K562 (cell line): ENCODE measurements at regions not wholly inside any gene's neighbourhood (a gene's known extent, or its start where the extent isn't known, plus 50 kb on each side); places are given as distances from the start of the nearest gene placed in this dataset.

Experiments
- ATAC-seq: fragments of 200-7000 bp; cut with Tn5 transposase; 3 replicates; pipeline ENCODE4 v1.9.1; 2020; ENCODE audit warnings: moderate library complexity
- BruUV-seq: library from RNA; stranded (reverse); fragments of 400-500 nt; replicated peaks from 2 replicates; lab custom pipeline; 2021; lab: Mats Ljungman, UMichigan
- CTCF ChIA-PET: fragments of 300-600 bp; formaldehyde crosslinking; extraction: SDS; loops from one replicate; lab custom pipeline; 2021; ENCODE audit warnings: low intra/inter-chr PET ratio; lab: Yijun Ruan, JAX
- POLR2A ChIA-PET: fragments of 300-600, 350-650 bp; sonication (Branson Sonifier 250); formaldehyde crosslinking; extraction: SDS; loops from one replicate; lab custom pipeline; 2021; ENCODE audit warnings: antibody characterized with exemption, inconsistent platforms; lab: Yijun Ruan, JAX
- DNase-seq, 4 experiments: peaks; one replicate each; pipeline versions ENCODE4 v3.0.0 to v3.0.0-alpha.2; 2011 to 2018; ENCODE audit warnings: low spot score in 3 of 4, mixed read lengths in 3 of 4; ENCODE audit errors: extremely low read depth in 1 of 4
- FAIRE-seq: peaks from 2 replicates; lab custom pipeline; 2011; peaks lifted over from hg19 to GRCh38; lab: Jason Lieb, UNC
- H2AFZ ChIP-seq: 2 replicates; pipeline ENCODE4 v1.6.0; 2011; ENCODE audit warnings: low read depth, low read length, control low read depth, inconsistent platforms
- H3K27ac ChIP-seq: fragments of 200-600 bp; 3 replicates; pipeline ENCODE4 v1.8.0; 2011; ENCODE audit warnings: low read depth, mild to moderate bottlenecking, control low read depth, inconsistent platforms, low read length, moderate library complexity, mixed read lengths; ENCODE audit errors: extremely low read depth
- H3K27me3 ChIP-seq, 2 experiments: fragments of 300-600 bp in 1 of 2; 2 replicates in 1 of 2; 3 replicates in 1 of 2; pipeline versions ENCODE4 v1.6.0 to v1.8.0; 2011; ENCODE audit warnings: inconsistent platforms in 2 of 2, low read length in 2 of 2, mild to moderate bottlenecking in 1 of 2, mixed read lengths in 1 of 2, moderate library complexity in 1 of 2; ENCODE audit not compliant: control insufficient read depth in 2 of 2, insufficient read depth in 2 of 2
- H3K36me3 ChIP-seq: fragments of 300-600 bp; 3 replicates; pipeline ENCODE4 v1.8.0; 2011; ENCODE audit warnings: mild to moderate bottlenecking, low read length, inconsistent platforms; ENCODE audit not compliant: control insufficient read depth, insufficient read depth
- H3K4me1 ChIP-seq, 2 experiments: fragments of 200-600 bp in 1 of 2; replicated peaks in 1 of 2; 2 replicates in 1 of 2; 3 replicates in 1 of 2; pipeline versions ENCODE4 v1.5.1 to v1.8.0; 2011; ENCODE audit warnings: inconsistent platforms in 2 of 2, low read length in 2 of 2, mild to moderate bottlenecking in 1 of 2, mixed read lengths in 1 of 2, moderate library complexity in 1 of 2; ENCODE audit not compliant: control insufficient read depth in 2 of 2, insufficient read depth in 2 of 2
- H3K4me2 ChIP-seq: 2 replicates; pipeline ENCODE4 v1.6.1; 2011; ENCODE audit warnings: low read length, control low read depth, inconsistent platforms, mixed read lengths; ENCODE audit not compliant: insufficient read depth
- H3K4me3 ChIP-seq: fragments of 200-600 bp; sonication (generic), shearing (Covaris generic); 2 replicates; pipeline ENCODE4 v1.5.1; 2016; ENCODE audit warnings: control low read depth, inconsistent platforms
- H3K79me2 ChIP-seq: fragments of 200-600 bp; 3 replicates; pipeline ENCODE4 v1.8.0; 2011; ENCODE audit warnings: low read length, inconsistent platforms; ENCODE audit not compliant: control insufficient read depth, insufficient read depth
- H3K9ac ChIP-seq, 2 experiments: 2 replicates each; pipeline versions ENCODE4 v1.6.0 to v1.6.1; 2011; ENCODE audit warnings: low read depth in 2 of 2, low read length in 2 of 2, control low read depth in 1 of 2, inconsistent platforms in 1 of 2, mild to moderate bottlenecking in 1 of 2, mixed read lengths in 1 of 2; ENCODE audit not compliant: insufficient read depth in 1 of 2
- H3K9me1 ChIP-seq: one replicate; pipeline ENCODE4 v1.6.0; 2011; ENCODE audit warnings: inconsistent platforms, mild to moderate bottlenecking, low read length, moderate library complexity; ENCODE audit not compliant: control insufficient read depth, insufficient read depth
- H3K9me3 ChIP-seq: replicated peaks from 2 replicates; pipeline ENCODE4 v1.5.1; 2011; ENCODE audit warnings: low read depth, low read length, inconsistent platforms; ENCODE audit not compliant: control insufficient read depth, insufficient read depth
- H4K20me1 ChIP-seq: replicated peaks from 2 replicates; pipeline ENCODE4 v1.6.1; 2011; ENCODE audit warnings: low read length, inconsistent platforms, mixed read lengths; ENCODE audit not compliant: control insufficient read depth, insufficient read depth
- FOXP1 ChIP-seq: sonication (generic); formaldehyde crosslinking; IDR thresholded peaks from 2 replicates; pipeline ENCODE4 v1.8.0; 2022; ENCODE audit warnings: mild to moderate bottlenecking, missing genetic modification reagents
- KDM4B ChIP-seq, 2 experiments: fragments of 450-650 bp in 1 of 2; sonication (generic) in 1 of 2; IDR thresholded peaks; 2 replicates each; pipeline ENCODE4 v1.6.1; 2016 to 2017; ENCODE audit warnings: borderline replicate concordance in 2 of 2, antibody characterized with exemption in 1 of 2, low read depth in 1 of 2, mild to moderate bottlenecking in 1 of 2
- MTA2 ChIP-seq: fragments of 450-650 bp; IDR thresholded peaks from 2 replicates; pipeline ENCODE4 v1.6.1; 2016; ENCODE audit warnings: low read depth
- PHTF2 ChIP-seq: fragments of 250-450 bp; sonication (Bioruptor Pico); IDR thresholded peaks from 2 replicates; pipeline ENCODE4 v1.5.0; 2021; ENCODE audit warnings: mild to moderate bottlenecking
- RBFOX2 ChIP-seq: fragments of 200-400 bp; formaldehyde crosslinking; IDR thresholded peaks from 2 replicates; pipeline ENCODE4 v1.6.1; 2017; ENCODE audit warnings: low read depth, mild to moderate bottlenecking, low read length, moderate library complexity
- TCF7L2 ChIP-seq: fragments of 150-350 bp; IDR thresholded peaks from 2 replicates; pipeline ENCODE4 v1.6.1; 2016; ENCODE audit warnings: low read depth, mild to moderate bottlenecking, low read length, moderate library complexity
- ZFX ChIP-seq: sonication (generic); formaldehyde crosslinking; IDR thresholded peaks from 2 replicates; pipeline ENCODE4 v1.8.0; 2022; ENCODE audit warnings: mild to moderate bottlenecking, missing genetic modification reagents, moderate library complexity
- ZNF174 ChIP-seq: fragments of 250-450 bp; sonication (Bioruptor Pico); IDR thresholded peaks from 2 replicates; pipeline ENCODE4 v1.4.0; 2020; ENCODE audit warnings: mild to moderate bottlenecking
- ZNF316 ChIP-seq: fragments of 450-650 bp; IDR thresholded peaks from 2 replicates; pipeline ENCODE4 v1.6.1; 2016
- WGBS: fragments of 100-300 bp; shearing (Covaris generic); methylation state at CpG from one replicate; pipeline ENCODE4 v1.1.6; 2016; ENCODE audit warnings: low coverage, mixed read lengths; ENCODE audit not compliant: insufficient coverage; ENCODE audit errors: missing lambda C conversion rate; 5-methylcytosine and 5-hydroxymethylcytosine counted together
- in situ Hi-C: fragments of 300-500 bp; cut with MboI; formaldehyde crosslinking; loops from 4 replicates; pipeline ENCODE4 v1.15.0; 2018; ENCODE audit warnings: inconsistent platforms, mixed read lengths
- intact Hi-C: fragments of 100-400 bp; cut with micrococcal nuclease; formaldehyde crosslinking; loops from 2 replicates; pipeline ENCODE4 v1.14.2; 2022
- TF ChIP-seq, protein P1 (sequence below): fragments of 200-400 bp; formaldehyde crosslinking; IDR thresholded peaks from 2 replicates; pipeline ENCODE4 v1.6.1; 2017; ENCODE audit warnings: mild to moderate bottlenecking, low read depth, low read length, moderate library complexity
- TF ChIP-seq, protein P2 (sequence below): fragments of 250-450 bp; sonication (Bioruptor Pico); IDR thresholded peaks from 2 replicates; pipeline ENCODE4 v1.5.0; 2021; ENCODE audit warnings: mild to moderate bottlenecking, borderline replicate concordance
- TF ChIP-seq, protein P3 (sequence below): fragments of 450-650 bp; IDR thresholded peaks from 2 replicates; pipeline ENCODE4 v1.7.1; 2018; ENCODE audit warnings: mild to moderate bottlenecking, low read depth; ENCODE audit not compliant: partially characterized antibody
- TF ChIP-seq, protein P4 (sequence below), 2 experiments: IDR thresholded peaks; 2 replicates each; pipeline ENCODE4 v1.6.1; 2012; ENCODE audit warnings: improper control_type of control experiment in 2 of 2, low read depth in 2 of 2, low read length in 2 of 2, borderline replicate concordance in 1 of 2

DNA sequence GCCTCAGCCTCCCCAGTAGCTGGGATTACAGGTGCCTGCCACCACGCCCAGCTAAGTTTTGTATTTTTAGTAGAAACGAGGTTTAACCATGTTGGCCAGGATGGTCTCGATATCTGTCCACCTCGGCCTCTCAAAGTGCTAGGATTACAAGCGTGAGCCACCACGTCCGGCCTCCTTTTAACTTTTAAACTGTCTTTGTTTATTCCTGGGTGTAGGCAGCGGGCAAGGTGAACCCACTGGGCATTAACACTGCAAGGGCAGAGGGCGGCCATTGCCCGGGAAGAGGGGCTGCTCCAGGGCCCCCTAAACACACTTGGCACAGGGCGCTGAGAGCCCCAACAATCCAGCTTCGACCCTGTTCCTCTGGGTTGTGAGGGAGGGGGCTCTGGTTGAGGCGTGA, 693.6 kb downstream of the BRD1 start (continued):
- TF ChIP-seq, protein P1, sequence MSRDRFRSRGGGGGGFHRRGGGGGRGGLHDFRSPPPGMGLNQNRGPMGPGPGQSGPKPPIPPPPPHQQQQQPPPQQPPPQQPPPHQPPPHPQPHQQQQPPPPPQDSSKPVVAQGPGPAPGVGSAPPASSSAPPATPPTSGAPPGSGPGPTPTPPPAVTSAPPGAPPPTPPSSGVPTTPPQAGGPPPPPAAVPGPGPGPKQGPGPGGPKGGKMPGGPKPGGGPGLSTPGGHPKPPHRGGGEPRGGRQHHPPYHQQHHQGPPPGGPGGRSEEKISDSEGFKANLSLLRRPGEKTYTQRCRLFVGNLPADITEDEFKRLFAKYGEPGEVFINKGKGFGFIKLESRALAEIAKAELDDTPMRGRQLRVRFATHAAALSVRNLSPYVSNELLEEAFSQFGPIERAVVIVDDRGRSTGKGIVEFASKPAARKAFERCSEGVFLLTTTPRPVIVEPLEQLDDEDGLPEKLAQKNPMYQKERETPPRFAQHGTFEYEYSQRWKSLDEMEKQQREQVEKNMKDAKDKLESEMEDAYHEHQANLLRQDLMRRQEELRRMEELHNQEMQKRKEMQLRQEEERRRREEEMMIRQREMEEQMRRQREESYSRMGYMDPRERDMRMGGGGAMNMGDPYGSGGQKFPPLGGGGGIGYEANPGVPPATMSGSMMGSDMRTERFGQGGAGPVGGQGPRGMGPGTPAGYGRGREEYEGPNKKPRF: no peak
- TF ChIP-seq, protein P2, sequence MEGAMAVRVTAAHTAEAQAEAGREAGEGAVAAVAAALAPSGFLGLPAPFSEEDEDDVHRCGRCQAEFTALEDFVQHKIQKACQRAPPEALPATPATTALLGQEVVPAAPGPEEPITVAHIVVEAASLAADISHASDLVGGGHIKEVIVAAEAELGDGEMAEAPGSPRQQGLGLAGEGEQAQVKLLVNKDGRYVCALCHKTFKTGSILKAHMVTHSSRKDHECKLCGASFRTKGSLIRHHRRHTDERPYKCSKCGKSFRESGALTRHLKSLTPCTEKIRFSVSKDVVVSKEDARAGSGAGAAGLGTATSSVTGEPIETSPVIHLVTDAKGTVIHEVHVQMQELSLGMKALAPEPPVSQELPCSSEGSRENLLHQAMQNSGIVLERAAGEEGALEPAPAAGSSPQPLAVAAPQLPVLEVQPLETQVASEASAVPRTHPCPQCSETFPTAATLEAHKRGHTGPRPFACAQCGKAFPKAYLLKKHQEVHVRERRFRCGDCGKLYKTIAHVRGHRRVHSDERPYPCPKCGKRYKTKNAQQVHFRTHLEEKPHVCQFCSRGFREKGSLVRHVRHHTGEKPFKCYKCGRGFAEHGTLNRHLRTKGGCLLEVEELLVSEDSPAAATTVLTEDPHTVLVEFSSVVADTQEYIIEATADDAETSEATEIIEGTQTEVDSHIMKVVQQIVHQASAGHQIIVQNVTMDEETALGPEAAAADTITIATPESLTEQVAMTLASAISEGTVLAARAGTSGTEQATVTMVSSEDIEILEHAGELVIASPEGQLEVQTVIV: no peak
- TF ChIP-seq FOXP1 (CRISPR knock-in tag) (no peak), TCF7L2 (no peak), ZNF174 (no peak), ZNF316 (no peak), RBFOX2 (no peak)

DNA sequence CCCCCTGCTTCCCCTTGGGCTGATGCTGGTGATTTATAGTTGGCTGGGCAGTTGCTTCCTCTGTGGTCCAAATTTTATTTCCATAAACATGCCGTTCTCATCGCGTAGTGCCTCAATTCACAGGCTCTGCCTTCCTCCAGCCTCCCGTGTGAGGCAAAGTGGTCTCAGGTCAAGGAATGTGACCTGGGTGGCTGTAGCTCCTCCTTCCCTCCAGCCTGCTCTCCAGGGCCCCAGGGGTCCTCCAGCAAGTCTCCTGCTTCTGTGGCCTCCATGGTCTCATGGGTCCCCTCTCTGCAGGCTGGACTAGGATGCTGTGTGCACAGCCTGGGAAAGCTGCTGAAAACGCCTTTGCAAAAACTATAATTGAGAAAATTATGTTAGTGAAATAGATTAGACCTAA, 694.1 kb downstream of the BRD1 start:
- H2AFZ ChIP-seq: no peak overlapping the region
- intact Hi-C loops (no loop called here), in situ Hi-C loops (no loop called here)
- H3K9ac ChIP-seq: no peak overlapping the region
- H3K27me3 ChIP-seq: peaks cover 0 to 6% of the 10 kb centered on the region in 2 experiments; a peak in 1 of 5 replicates
- CTCF ChIA-PET: no interaction called here
- DNase-seq (no peak), FAIRE-seq (no peak), ATAC-seq (no peak)
- 0% methylated on average over 4 of the region's 5 CpGs for WGBS
- no TSS peak for BruUV-seq
- no peaks in the 10 kb centered on the region for H3K36me3 ChIP-seq
- no peaks in the 10 kb centered on the region for H3K79me2 ChIP-seq
- no peak overlapping the region for H3K27ac ChIP-seq
- H3K4me1 ChIP-seq: no peaks in the 10 kb centered on the region
- no peaks in the 10 kb centered on the region for H3K9me1 ChIP-seq
- POLR2A ChIA-PET: no interaction called here
- no peak overlapping the region for H3K4me3 ChIP-seq
- H3K9me3 ChIP-seq: no peaks in the 10 kb centered on the region
- no peaks in the 10 kb centered on the region for H4K20me1 ChIP-seq
- no peak overlapping the region for H3K4me2 ChIP-seq
- TF ChIP-seq MTA2: no peak
- TF ChIP-seq, protein P3, sequence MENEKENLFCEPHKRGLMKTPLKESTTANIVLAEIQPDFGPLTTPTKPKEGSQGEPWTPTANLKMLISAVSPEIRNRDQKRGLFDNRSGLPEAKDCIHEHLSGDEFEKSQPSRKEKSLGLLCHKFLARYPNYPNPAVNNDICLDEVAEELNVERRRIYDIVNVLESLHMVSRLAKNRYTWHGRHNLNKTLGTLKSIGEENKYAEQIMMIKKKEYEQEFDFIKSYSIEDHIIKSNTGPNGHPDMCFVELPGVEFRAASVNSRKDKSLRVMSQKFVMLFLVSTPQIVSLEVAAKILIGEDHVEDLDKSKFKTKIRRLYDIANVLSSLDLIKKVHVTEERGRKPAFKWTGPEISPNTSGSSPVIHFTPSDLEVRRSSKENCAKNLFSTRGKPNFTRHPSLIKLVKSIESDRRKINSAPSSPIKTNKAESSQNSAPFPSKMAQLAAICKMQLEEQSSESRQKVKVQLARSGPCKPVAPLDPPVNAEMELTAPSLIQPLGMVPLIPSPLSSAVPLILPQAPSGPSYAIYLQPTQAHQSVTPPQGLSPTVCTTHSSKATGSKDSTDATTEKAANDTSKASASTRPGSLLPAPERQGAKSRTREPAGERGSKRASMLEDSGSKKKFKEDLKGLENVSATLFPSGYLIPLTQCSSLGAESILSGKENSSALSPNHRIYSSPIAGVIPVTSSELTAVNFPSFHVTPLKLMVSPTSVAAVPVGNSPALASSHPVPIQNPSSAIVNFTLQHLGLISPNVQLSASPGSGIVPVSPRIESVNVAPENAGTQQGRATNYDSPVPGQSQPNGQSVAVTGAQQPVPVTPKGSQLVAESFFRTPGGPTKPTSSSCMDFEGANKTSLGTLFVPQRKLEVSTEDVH: no peak
- TF ChIP-seq KDM4B (IDR thresholded peaks at IDR 0.05; ENCODE audit: borderline replicate concordance in 2 of 2, low read depth in 1 of 2): no peak
- TF ChIP-seq PHTF2 (CRISPR knock-in tag): no peak
- TF ChIP-seq ZFX (CRISPR knock-in tag): no peak
- TF ChIP-seq, protein P4, sequence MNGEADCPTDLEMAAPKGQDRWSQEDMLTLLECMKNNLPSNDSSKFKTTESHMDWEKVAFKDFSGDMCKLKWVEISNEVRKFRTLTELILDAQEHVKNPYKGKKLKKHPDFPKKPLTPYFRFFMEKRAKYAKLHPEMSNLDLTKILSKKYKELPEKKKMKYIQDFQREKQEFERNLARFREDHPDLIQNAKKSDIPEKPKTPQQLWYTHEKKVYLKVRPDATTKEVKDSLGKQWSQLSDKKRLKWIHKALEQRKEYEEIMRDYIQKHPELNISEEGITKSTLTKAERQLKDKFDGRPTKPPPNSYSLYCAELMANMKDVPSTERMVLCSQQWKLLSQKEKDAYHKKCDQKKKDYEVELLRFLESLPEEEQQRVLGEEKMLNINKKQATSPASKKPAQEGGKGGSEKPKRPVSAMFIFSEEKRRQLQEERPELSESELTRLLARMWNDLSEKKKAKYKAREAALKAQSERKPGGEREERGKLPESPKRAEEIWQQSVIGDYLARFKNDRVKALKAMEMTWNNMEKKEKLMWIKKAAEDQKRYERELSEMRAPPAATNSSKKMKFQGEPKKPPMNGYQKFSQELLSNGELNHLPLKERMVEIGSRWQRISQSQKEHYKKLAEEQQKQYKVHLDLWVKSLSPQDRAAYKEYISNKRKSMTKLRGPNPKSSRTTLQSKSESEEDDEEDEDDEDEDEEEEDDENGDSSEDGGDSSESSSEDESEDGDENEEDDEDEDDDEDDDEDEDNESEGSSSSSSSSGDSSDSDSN (IDR thresholded peaks at IDR 0.05; ENCODE audit: borderline replicate concordance in 1 of 2, low read depth in 2 of 2, low read length in 2 of 2): no peak
